ENCODE measurements at regions not wholly inside any gene's neighbourhood (a gene's known extent, or its start where the extent isn't known, plus 50 kb on each side); places are given as distances from the start of the nearest gene placed in this dataset.

GRCh38 chr7:67635271-67635670 lies 638.6 kb downstream of the TYW1 start:
- no peak for TF ChIP-seq CTCF (IDR thresholded peaks at IDR 0.05; ENCODE audit: low read length)
- no peak for TF ChIP-seq EZH2 (optimal IDR thresholded peaks at IDR 0.05; ENCODE audit: low read depth, low read length)
- TF ChIP-seq EZH2phosphoT487 (IDR thresholded peaks at IDR 0.05; ENCODE audit: low read length) = no peak
